ENCODE measurements at regions not wholly inside any gene's neighbourhood (a gene's known extent, or its start where the extent isn't known, plus 50 kb on each side); places are given as distances from the start of the nearest gene placed in this dataset.

DNA sequence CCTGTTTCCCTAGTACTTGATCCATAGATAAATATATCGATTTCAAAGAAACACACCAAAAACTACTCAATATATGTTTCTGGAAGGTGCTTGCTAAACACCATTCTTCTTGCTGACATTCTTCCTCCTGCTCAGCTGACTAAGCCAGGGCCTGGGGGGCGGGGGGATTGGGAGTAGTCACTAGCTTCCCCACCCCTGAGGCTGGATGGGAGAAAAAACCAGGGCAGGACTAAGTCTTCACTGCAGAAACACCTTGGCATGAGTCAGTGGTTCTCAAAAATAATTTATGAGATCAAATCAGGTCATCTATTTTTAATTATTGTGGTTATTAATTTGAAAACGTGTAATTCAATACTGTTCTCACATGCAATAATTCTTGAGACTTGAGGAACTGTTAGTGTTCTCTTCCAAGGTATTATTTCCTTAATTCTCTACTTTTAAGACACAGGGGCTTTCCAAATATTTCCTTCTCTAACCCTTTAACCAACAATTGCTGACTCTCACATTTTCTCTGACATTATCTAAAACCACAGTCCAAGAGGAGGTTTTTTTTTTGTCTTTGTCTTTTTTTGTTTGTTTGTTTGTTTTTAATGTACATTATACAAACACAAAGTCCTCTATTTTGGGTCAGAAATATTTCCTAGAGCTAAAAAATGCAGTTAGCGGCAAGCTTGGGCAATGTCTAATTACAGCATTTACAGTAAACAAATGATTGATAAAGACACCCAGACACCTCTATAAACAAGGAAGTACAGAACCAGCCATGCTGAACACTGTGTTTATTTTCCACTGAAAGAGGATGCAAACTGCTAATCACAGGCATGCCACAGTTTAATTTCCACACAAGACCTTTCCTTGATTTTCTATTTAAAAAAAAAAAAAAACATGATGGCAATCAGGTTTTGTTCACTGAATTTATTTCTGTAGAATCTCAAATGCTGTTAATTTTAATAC, 120.3 kb upstream of the USP9X start:
- TF ChIP-seq IRF1 (CRISPR knock-in tag; IDR thresholded peaks at IDR 0.05) (no peak), CTCF (IDR thresholded peaks at IDR 0.05) (no peak), ZNF219 (CRISPR knock-in tag; IDR thresholded peaks at IDR 0.05; ENCODE audit: borderline replicate concordance) (no peak), NFE2L1 (CRISPR knock-in tag; IDR thresholded peaks at IDR 0.05) (no peak)
- TF ChIP-seq, protein P1, sequence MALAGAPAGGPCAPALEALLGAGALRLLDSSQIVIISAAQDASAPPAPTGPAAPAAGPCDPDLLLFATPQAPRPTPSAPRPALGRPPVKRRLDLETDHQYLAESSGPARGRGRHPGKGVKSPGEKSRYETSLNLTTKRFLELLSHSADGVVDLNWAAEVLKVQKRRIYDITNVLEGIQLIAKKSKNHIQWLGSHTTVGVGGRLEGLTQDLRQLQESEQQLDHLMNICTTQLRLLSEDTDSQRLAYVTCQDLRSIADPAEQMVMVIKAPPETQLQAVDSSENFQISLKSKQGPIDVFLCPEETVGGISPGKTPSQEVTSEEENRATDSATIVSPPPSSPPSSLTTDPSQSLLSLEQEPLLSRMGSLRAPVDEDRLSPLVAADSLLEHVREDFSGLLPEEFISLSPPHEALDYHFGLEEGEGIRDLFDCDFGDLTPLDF (CRISPR knock-in tag; IDR thresholded peaks at IDR 0.05): no peak
